ENCODE measurements at regions not wholly inside any gene's neighbourhood (a gene's known extent, or its start where the extent isn't known, plus 50 kb on each side); places are given as distances from the start of the nearest gene placed in this dataset.

GRCh38 chr18:76275727-76276313 is 219.2 kb downstream of the ZNF516 start:
- ATAC-seq, result no peak
- Histone ChIP-seq H3K9me3 (replicated peaks; ENCODE audit: control insufficient read depth, insufficient read depth, low read depth, low read length) (no peaks in the 10 kb centered on the region), H3K36me3 (ENCODE audit: control insufficient read depth, insufficient read depth, low read length) (no peaks in the 10 kb centered on the region), H3K27me3 (ENCODE audit: control insufficient read depth in 2 of 2, insufficient read depth in 2 of 2, low read length in 2 of 2) (no peaks in the 10 kb centered on the region; a peak in 1 of 5 replicates), H2AFZ (ENCODE audit: low read depth, low read length) (no peak overlapping the region), H3K9ac (ENCODE audit: insufficient read depth in 1 of 2, low read depth in 2 of 2, low read length in 2 of 2) (no peak overlapping the region), H3K4me1 (replicated peaks in 1 of 2; ENCODE audit: control insufficient read depth in 2 of 2, insufficient read depth in 2 of 2, low read length in 2 of 2) (no peaks in the 10 kb centered on the region; a peak in 1 of 5 replicates), H3K9me1 (ENCODE audit: control insufficient read depth, insufficient read depth, low read length) (no peaks in the 10 kb centered on the region), H3K4me3 (no peak overlapping the region), H4K20me1 (replicated peaks; ENCODE audit: control insufficient read depth, insufficient read depth, low read length) (no peaks in the 10 kb centered on the region), H3K27ac (ENCODE audit: extremely low read depth, low read depth, low read length) (no peak overlapping the region), H3K4me2 (ENCODE audit: insufficient read depth, low read length) (no peak overlapping the region), H3K79me2 (ENCODE audit: control insufficient read depth, insufficient read depth, low read length) (no peaks in the 10 kb centered on the region)
- no peak for FAIRE-seq
- DNase-seq (ENCODE audit: extremely low read depth in 1 of 4, low spot score in 3 of 4), result no peak
- POLR2A ChIA-PET, result no interaction called here
- in situ Hi-C loops (cut with MboI) (no loop called here), intact Hi-C loops (cut with micrococcal nuclease) (no loop called here)
- CTCF ChIA-PET (ENCODE audit: low intra/inter-chr PET ratio), result no interaction called here
- BruUV-seq (replicated peaks), result no TSS peak
- 1% methylated on average over 7 of the region's 7 CpGs for WGBS (ENCODE audit: insufficient coverage, low coverage, missing lambda C conversion rate)
- TF ChIP-seq FOXJ2 (tag; IDR thresholded peaks at IDR 0.05) (no peak), ZNF232 (CRISPR knock-in tag; IDR thresholded peaks at IDR 0.05) (no peak), ZNF217 (CRISPR knock-in tag; IDR thresholded peaks at IDR 0.05) (no peak), GABPB2 (CRISPR knock-in tag; conservative IDR thresholded peaks at IDR 0.05) (no peak), HMGXB4 (CRISPR knock-in tag; IDR thresholded peaks at IDR 0.05) (no peak), ZNF316 (IDR thresholded peaks at IDR 0.05) (no peak), TBP (optimal IDR thresholded peaks at IDR 0.05; ENCODE audit: low read depth, low read length) (no peak), PTTG1 (tag; IDR thresholded peaks at IDR 0.05; ENCODE audit: low read depth) (no peak), ZHX1 (conservative IDR thresholded peaks at IDR 0.05; ENCODE audit: low read length) (no peak), PKNOX1 (IDR thresholded peaks at IDR 0.05) (no peak), ZNF780A (CRISPR knock-in tag; IDR thresholded peaks at IDR 0.05) (no peak), ZNF311 (CRISPR knock-in tag; IDR thresholded peaks at IDR 0.05) (no peak), MXI1 (IDR thresholded peaks at IDR 0.05; ENCODE audit: low read depth, low read length) (no peak), NFATC3 (IDR thresholded peaks at IDR 0.05) (no peak), AFF1 (IDR thresholded peaks at IDR 0.05; ENCODE audit: low read depth in 1 of 2, partially characterized antibody in 2 of 2) (no peak)

Data from K562 (cell line).